B cell (primary cell): ENCODE measurements at regions not wholly inside any gene's neighbourhood (a gene's known extent, or its start where the extent isn't known, plus 50 kb on each side); places are given as distances from the start of the nearest gene placed in this dataset.

ENCODE experiments used
- ATAC-seq: fragments of 200-7000 bp; cut with Tn5 transposase; one replicate; pipeline ENCODE4 v1.10.0; 2021; ENCODE audit warnings: low read depth, mild to moderate bottlenecking, moderate number of reproducible peaks, moderate library complexity
- CTCF ChIA-PET: fragments of 350-600 bp; sonication (Branson Sonifier 250); formaldehyde crosslinking; loops from one replicate; lab custom pipeline; 2021; ENCODE audit warnings: antibody characterized with exemption, inconsistent platforms; lab: Charles Lee
- POLR2A ChIA-PET: fragments of 350-600 bp; sonication (Branson Sonifier 250); formaldehyde crosslinking; loops from one replicate; lab custom pipeline; 2021; ENCODE audit warnings: antibody characterized with exemption; lab: Charles Lee
- DNase-seq: peaks from one replicate; pipeline ENCODE4 v3.0.0; 2013
- H2AFZ ChIP-seq: 2 replicates; pipeline ENCODE4 v1.6.1; 2012; ENCODE audit warnings: mild to moderate bottlenecking, low read depth, low read length; ENCODE audit not compliant: insufficient read depth, poor library complexity, severe bottlenecking
- H3K27ac ChIP-seq, 2 donors: 1 replicate in 1 of 2; 2 replicates in 1 of 2; pipeline ENCODE4 v1.5.1; 2012 to 2013; ENCODE audit warnings: low read length in 2 of 2, mild to moderate bottlenecking in 2 of 2, moderate library complexity in 1 of 2
- H3K27me3 ChIP-seq, 4 experiments: fragments of 200-600 bp in 1 of 4; sonication (generic) in 1 of 4; replicated peaks in 1 of 4; 1 replicate in 2 of 4; 2 replicates in 2 of 4; pipeline versions ENCODE4 v1.6.1 to v1.7.0; 2013 to 2016; ENCODE audit warnings: low read length in 3 of 4, mild to moderate bottlenecking in 2 of 4, mixed read lengths in 1 of 4, moderate library complexity in 1 of 4; ENCODE audit not compliant: insufficient read depth in 4 of 4, control insufficient read depth in 3 of 4; ENCODE audit errors: control extremely low read depth in 1 of 4
- H3K36me3 ChIP-seq, 2 experiments: replicated peaks in 1 of 2; 1 replicate in 1 of 2; 2 replicates in 1 of 2; pipeline versions ENCODE4 v1.6.1 to v1.7.1; 2013; ENCODE audit warnings: low read length in 1 of 2; ENCODE audit not compliant: insufficient read depth in 2 of 2, control insufficient read depth in 1 of 2; ENCODE audit errors: control extremely low read depth in 1 of 2, extremely low read depth in 1 of 2
- H3K4me1 ChIP-seq, 2 donors: fragments of 200-600 bp in 1 of 2; sonication (generic) in 1 of 2; 1 replicate in 1 of 2; 2 replicates in 1 of 2; pipeline versions ENCODE4 v1.5.1 to v1.6.1; 2013 to 2017; ENCODE audit warnings: low read length in 2 of 2; ENCODE audit not compliant: control insufficient read depth in 2 of 2, insufficient read depth in 2 of 2
- H3K4me2 ChIP-seq: replicated peaks from 2 replicates; pipeline ENCODE3; 2012; ENCODE audit warnings: mild to moderate bottlenecking, low read depth, low read length; ENCODE audit not compliant: poor library complexity, severe bottlenecking
- H3K4me3 ChIP-seq, 5 experiments: fragments of 200-600 bp in 1 of 5; sonication (generic) in 1 of 5; 1 replicate in 3 of 5; 2 replicates in 2 of 5; pipeline versions ENCODE4 v1.5.1 to v1.7.0; 2011 to 2016; ENCODE audit warnings: low read length in 4 of 5, mild to moderate bottlenecking in 4 of 5, low read depth in 2 of 5, control low read depth in 1 of 5, moderate library complexity in 1 of 5; ENCODE audit not compliant: insufficient read depth in 1 of 5; ENCODE audit errors: control extremely low read depth in 1 of 5, extremely low read depth in 1 of 5
- H3K79me2 ChIP-seq: fragments of 200-600 bp; sonication (generic); one replicate; pipeline ENCODE4 v1.6.0; 2016; ENCODE audit warnings: low read length; ENCODE audit not compliant: control insufficient read depth, insufficient read depth
- H3K9ac ChIP-seq: fragments of 200-600 bp; sonication (generic); 2 replicates; pipeline ENCODE4 v1.6.1; 2017; ENCODE audit warnings: mild to moderate bottlenecking, low read length, moderate library complexity
- H3K9me3 ChIP-seq, 3 donors: one replicate each; pipeline versions ENCODE4 v1.6.1 to v1.7.1; 2013; ENCODE audit warnings: low read length in 2 of 3; ENCODE audit not compliant: control insufficient read depth in 2 of 3, insufficient read depth in 1 of 3; ENCODE audit errors: control extremely low read depth in 1 of 3
- H4K20me1 ChIP-seq: 2 replicates; pipeline ENCODE4 v1.6.0; 2012; ENCODE audit warnings: mild to moderate bottlenecking, low read length; ENCODE audit not compliant: insufficient read depth, control insufficient read depth, poor library complexity, severe bottlenecking
- H3K27ac Mint-ChIP-seq: one replicate; pipeline ENCODE4 v1.8.0; 2021; ENCODE audit warnings: mixed read lengths
- H3K27me3 Mint-ChIP-seq: one replicate; pipeline ENCODE4 v1.8.0; 2021; ENCODE audit warnings: mixed read lengths
- H3K4me1 Mint-ChIP-seq: one replicate; pipeline ENCODE4 v1.8.0; 2021; ENCODE audit warnings: mixed read lengths
- H3K4me3 Mint-ChIP-seq: one replicate; pipeline ENCODE4 v1.8.0; 2021; ENCODE audit warnings: mixed read lengths
- H3K9me3 Mint-ChIP-seq: one replicate; pipeline ENCODE4 v1.8.0; 2022; ENCODE audit warnings: mixed read lengths; ENCODE audit not compliant: insufficient read depth
- EZH2 ChIP-seq: IDR thresholded peaks from 2 replicates; pipeline ENCODE4 v1.6.1; 2012; ENCODE audit warnings: borderline replicate concordance, low read depth, mild to moderate bottlenecking, moderate library complexity, low read length; ENCODE audit not compliant: insufficient read depth, poor library complexity, severe bottlenecking
- WGBS: methylation state at CpG from one replicate; pipeline ENCODE4 v1.1.5; 2013; ENCODE audit warnings: missing lambda C conversion rate; ENCODE audit not compliant: insufficient coverage; 5-methylcytosine and 5-hydroxymethylcytosine counted together
- intact Hi-C: fragments of 100-400 bp; cut with micrococcal nuclease; formaldehyde crosslinking; loops from one replicate; pipeline ENCODE4 v1.10.0; 2022
- TF ChIP-seq, protein P1 (sequence below): fragments of 200-600 bp; IDR thresholded peaks from one replicate; pipeline ENCODE4 v1.8.0; 2022; ENCODE audit warnings: antibody characterized with exemption, mild to moderate bottlenecking

DNA sequence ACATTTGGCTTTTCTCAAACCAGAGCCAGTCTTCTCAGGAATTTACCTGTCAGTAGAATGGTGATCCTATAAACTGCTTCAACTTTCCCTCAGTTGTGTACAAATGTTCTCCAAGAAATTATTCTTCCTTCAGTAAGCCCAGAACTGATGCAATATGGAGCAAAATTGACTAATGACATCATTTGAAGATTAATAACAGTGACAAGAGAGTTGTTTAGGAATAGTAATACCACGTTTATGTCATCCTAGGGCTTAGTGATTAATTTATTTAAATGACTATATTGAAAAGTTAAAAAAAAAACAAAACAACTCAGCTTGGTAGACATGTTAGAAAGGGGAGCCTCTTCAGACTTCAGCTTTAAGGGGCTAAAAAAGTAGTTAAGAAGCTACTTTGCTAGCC lies 933.2 kb downstream of the GATA3 start:
- ChIA-PET CTCF (no interaction called here), POLR2A (no interaction called here)
- Histone ChIP-seq H3K4me3 (no peak overlapping the region), H3K9ac (no peak overlapping the region), H3K79me2 (no peaks in the 10 kb centered on the region), H3K9me3 (no peaks in the 10 kb centered on the region), H3K4me1 (no peaks in the 10 kb centered on the region), H3K36me3 (no peaks in the 10 kb centered on the region), H3K4me2 (no peak overlapping the region), H2AFZ (no peak overlapping the region), H3K27ac (no peak overlapping the region), H4K20me1 (no peaks in the 10 kb centered on the region), H3K27me3 (no peaks in the 10 kb centered on the region)
- H3K9me3 Mint-ChIP-seq: peaks cover 2% of the 10 kb centered on the region
- DNase-seq (no peak), ATAC-seq (no peak)
- intact Hi-C loops: no loop called here
- H3K4me1 Mint-ChIP-seq: no peaks in the 10 kb centered on the region
- TF ChIP-seq EZH2: no peak
- TF ChIP-seq, protein P1, sequence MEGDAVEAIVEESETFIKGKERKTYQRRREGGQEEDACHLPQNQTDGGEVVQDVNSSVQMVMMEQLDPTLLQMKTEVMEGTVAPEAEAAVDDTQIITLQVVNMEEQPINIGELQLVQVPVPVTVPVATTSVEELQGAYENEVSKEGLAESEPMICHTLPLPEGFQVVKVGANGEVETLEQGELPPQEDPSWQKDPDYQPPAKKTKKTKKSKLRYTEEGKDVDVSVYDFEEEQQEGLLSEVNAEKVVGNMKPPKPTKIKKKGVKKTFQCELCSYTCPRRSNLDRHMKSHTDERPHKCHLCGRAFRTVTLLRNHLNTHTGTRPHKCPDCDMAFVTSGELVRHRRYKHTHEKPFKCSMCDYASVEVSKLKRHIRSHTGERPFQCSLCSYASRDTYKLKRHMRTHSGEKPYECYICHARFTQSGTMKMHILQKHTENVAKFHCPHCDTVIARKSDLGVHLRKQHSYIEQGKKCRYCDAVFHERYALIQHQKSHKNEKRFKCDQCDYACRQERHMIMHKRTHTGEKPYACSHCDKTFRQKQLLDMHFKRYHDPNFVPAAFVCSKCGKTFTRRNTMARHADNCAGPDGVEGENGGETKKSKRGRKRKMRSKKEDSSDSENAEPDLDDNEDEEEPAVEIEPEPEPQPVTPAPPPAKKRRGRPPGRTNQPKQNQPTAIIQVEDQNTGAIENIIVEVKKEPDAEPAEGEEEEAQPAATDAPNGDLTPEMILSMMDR: no peak
- WGBS: no CpG with 5 or more reads among the region's 1 CpG
- H3K4me3 Mint-ChIP-seq: no peak overlapping the region
- no peaks in the 10 kb centered on the region for H3K27me3 Mint-ChIP-seq
- H3K27ac Mint-ChIP-seq: no peak overlapping the region

DNA sequence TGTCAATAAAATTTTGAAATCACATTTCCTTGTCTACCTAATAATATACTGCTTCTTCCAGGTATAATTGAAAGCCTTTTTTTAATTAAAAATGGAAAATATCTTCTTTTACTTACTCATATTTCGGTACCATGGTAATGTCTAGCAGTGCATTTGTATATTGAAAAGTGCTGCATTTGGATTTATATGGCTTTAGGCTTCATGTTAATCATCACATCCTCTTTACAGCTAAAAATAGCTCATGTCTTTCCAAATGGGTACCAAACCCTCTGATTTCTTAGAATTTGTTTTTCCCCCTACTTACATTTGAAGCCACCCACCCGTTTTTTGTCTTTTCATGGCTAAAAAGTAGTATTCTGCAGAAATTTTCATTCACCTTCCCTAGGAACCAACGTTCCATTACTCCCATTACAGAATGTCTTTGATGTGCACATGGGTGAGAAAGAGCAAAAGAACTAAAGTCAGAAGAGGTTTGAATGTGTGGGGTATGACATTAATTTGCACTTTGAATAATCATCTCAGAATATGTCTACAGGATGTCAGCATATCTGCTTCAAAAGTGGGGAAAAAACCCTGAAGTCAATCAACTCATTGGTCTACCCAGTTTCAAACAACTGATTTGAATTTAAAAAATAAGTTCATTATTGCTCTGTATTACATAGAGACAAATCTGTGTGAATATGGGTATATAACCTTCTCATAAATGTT lies 935.9 kb downstream of the GATA3 start:
- Histone ChIP-seq H3K4me1 (no peaks in the 10 kb centered on the region), H3K27ac (no peak overlapping the region), H3K9me3 (no peaks in the 10 kb centered on the region), H3K4me2 (no peak overlapping the region), H2AFZ (no peak overlapping the region), H3K79me2 (no peaks in the 10 kb centered on the region), H3K9ac (no peak overlapping the region), H3K36me3 (no peaks in the 10 kb centered on the region), H3K4me3 (no peak overlapping the region), H3K27me3 (no peaks in the 10 kb centered on the region), H4K20me1 (no peaks in the 10 kb centered on the region)
- no peak for DNase-seq
- Mint-ChIP-seq H3K27ac (no peak overlapping the region), H3K4me3 (no peak overlapping the region), H3K27me3 (no peaks in the 10 kb centered on the region), H3K4me1 (no peaks in the 10 kb centered on the region), H3K9me3 (peaks cover 2% of the 10 kb centered on the region)
- ChIA-PET POLR2A (no interaction called here), CTCF (no interaction called here)
- no CpG with 5 or more reads among the region's 3 CpGs for WGBS
- intact Hi-C loops: no loop called here
- no peak for ATAC-seq
- TF ChIP-seq EZH2: no peak
- TF ChIP-seq, protein P1: no peak
